Fibroblast of villous mesenchyme (primary cell): ENCODE measurements at regions not wholly inside any gene's neighbourhood (a gene's known extent, or its start where the extent isn't known, plus 50 kb on each side); places are given as distances from the start of the nearest gene placed in this dataset.
"Not testable (repeated sequence)": the region's sequence is repeated elsewhere in the genome, so short reads cannot be mapped to it uniquely, and the experiment has no call there.

Experiments
- DNase-seq: peaks from one replicate; pipeline ENCODE4 v3.0.0-alpha.2; 2010; ENCODE audit warnings: low read depth
- H3K4me3 ChIP-seq: 2 replicates; pipeline ENCODE4 v1.5.1; 2011; ENCODE audit warnings: low read depth, mild to moderate bottlenecking, low read length
- CTCF ChIP-seq: IDR thresholded peaks from 2 replicates; pipeline ENCODE4 v1.5.1; 2012; ENCODE audit warnings: low read depth, mild to moderate bottlenecking, low read length; ENCODE audit not compliant: insufficient read depth

- no peak for TF ChIP-seq CTCF
- no peak for DNase-seq
- H3K4me3 ChIP-seq: no peak overlapping the region
Observed at GRCh38 chrX:74090049-74090448, 213.9 kb upstream of the ZCCHC13 start.

GRCh38 chrX:74085642-74086236, 218.2 kb upstream of the ZCCHC13 start:
- no peak for TF ChIP-seq CTCF
- DNase-seq: no peak
- no peak overlapping the region for H3K4me3 ChIP-seq

- H3K4me3 ChIP-seq: no peak overlapping the region
- DNase-seq: no peak
- TF ChIP-seq CTCF: no peak
Observed at GRCh38 chrX:74080165-74080564, 223.8 kb upstream of the ZCCHC13 start.

GRCh38 chrX:74065831-74066390, 213.4 kb upstream of the XIST start:
- no peak for TF ChIP-seq CTCF
- no peak for DNase-seq
- no peak overlapping the region for H3K4me3 ChIP-seq

- no peak for TF ChIP-seq CTCF
- DNase-seq: no peak
- no peak overlapping the region for H3K4me3 ChIP-seq
Observed at GRCh38 chrX:74063426-74064155, 211.1 kb upstream of the XIST start.

- TF ChIP-seq CTCF: no peak
- no peak for DNase-seq
Observed at GRCh38 chrX:74061879-74062278, 209.4 kb upstream of the XIST start.

GRCh38 chrX:74049126-74049525, 196.6 kb upstream of the XIST start:
- no peak for TF ChIP-seq CTCF
- H3K4me3 ChIP-seq: no peak overlapping the region
- no peak for DNase-seq

More at GRCh38 chrX:74061879-74062278, 209.4 kb upstream of the XIST start:
- no peak overlapping the region for H3K4me3 ChIP-seq

GRCh38 chrX:74034066-74034465, 181.6 kb upstream of the XIST start:
- DNase-seq, H3K4me3 ChIP-seq: not testable (repeated sequence)

GRCh38 chrX:74031527-74031926, 179.0 kb upstream of the XIST start:
- not testable (repeated sequence) for DNase-seq, H3K4me3 ChIP-seq

GRCh38 chrX:74030766-74031165, 178.3 kb upstream of the XIST start:
- H3K4me3 ChIP-seq, DNase-seq: not testable (repeated sequence)
